ENCODE measurements at regions not wholly inside any gene's neighbourhood (a gene's known extent, or its start where the extent isn't known, plus 50 kb on each side); places are given as distances from the start of the nearest gene placed in this dataset.

GRCh38 chr4:181949704-181950312, 293.4 kb upstream of the TENM3 start:
- no peak for DNase-seq (ENCODE audit: extremely low read depth in 1 of 11, low read depth in 9 of 11, low spot score in 4 of 11)

GRCh38 chr4:181950372-181951127, 292.7 kb upstream of the TENM3 start:
- DNase-seq (ENCODE audit: extremely low read depth in 1 of 11, low read depth in 9 of 11, low spot score in 4 of 11) = no peak

DNA sequence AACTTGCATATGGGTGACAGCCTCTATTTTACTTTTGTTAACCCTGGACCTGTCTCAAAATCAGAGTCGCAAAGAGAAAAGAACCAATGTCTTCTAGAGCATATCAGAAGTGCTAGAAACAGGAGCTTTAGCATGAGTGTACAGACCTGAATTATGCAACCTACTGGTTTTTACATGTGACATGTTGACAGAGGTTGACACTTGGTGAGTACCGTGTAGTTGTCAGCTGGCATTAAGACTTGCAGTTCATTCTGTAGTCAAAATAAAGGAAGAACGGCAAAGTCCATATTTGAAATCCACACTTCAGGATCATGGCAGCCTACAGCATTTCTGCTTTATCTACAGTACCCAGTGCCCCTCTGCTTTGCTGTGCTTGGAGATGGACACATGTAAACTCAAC, 291.9 kb upstream of the TENM3 start:
- no peak for DNase-seq (ENCODE audit: extremely low read depth in 1 of 11, low read depth in 9 of 11, low spot score in 4 of 11)

- DNase-seq (ENCODE audit: extremely low read depth in 1 of 11, low read depth in 9 of 11, low spot score in 4 of 11) = no peak
Measured at GRCh38 chr4:181952478-181952877, 290.7 kb upstream of the TENM3 start.

GRCh38 chr4:181956512-181956911, 286.7 kb upstream of the TENM3 start:
- DNase-seq (ENCODE audit: extremely low read depth in 1 of 11, low read depth in 9 of 11, low spot score in 4 of 11) = no peak

GRCh38 chr4:181957088-181957487, 286.1 kb upstream of the TENM3 start:
- DNase-seq (ENCODE audit: extremely low read depth in 1 of 11, low read depth in 9 of 11, low spot score in 4 of 11) = peak; percentile 37 to 85 (median 59)

DNA sequence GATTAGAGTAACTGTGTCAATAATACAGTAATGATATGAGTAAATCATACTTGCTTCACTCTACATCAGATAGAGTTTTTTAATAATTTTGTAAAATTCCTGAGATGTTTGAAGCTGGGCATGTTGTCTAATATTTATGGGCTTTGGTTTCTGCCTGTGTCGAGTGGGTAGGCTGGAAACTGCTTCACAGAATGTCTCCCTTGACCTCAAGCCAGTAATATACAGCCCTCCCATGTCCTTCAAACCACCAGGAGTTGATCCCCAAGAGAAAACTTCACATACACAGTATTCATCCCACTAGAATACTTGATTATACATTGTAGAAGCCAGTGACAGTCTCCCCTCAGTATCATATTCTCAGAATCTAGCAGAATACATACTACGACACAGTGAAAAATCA, 284.8 kb upstream of the TENM3 start:
- DNase-seq (ENCODE audit: extremely low read depth in 1 of 11, low read depth in 9 of 11, low spot score in 4 of 11) = no peak

GRCh38 chr4:181959121-181959520, 284.1 kb upstream of the TENM3 start:
- peak in 2 of 11 donors; percentile 20 to 32 for DNase-seq (ENCODE audit: extremely low read depth in 1 of 11, low read depth in 9 of 11, low spot score in 4 of 11)

DNA sequence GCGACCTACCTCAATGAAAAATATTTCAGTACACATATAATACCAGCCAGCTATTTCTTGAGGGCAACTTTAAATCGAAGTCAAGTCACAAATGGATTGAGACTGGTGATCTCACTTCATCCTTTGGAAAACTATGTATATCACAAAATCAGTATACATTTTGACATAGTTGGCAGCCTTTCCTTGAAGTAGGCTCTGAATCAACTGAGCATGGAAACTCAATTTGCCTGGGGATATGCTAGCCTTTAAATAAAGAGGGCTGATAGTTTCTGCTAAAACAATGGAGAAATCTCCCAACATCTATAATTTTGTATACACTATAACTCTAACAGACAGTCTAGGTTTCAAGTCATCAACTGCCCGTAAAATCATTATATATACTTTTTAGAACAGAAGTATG, 282.8 kb upstream of the TENM3 start:
- DNase-seq (ENCODE audit: extremely low read depth in 1 of 11, low read depth in 9 of 11, low spot score in 4 of 11) = no peak

GRCh38 chr4:181962321-181962720, 280.9 kb upstream of the TENM3 start:
- DNase-seq (ENCODE audit: extremely low read depth in 1 of 11, low read depth in 9 of 11, low spot score in 4 of 11) = no peak

GRCh38 chr4:181964731-181965130, 278.5 kb upstream of the TENM3 start:
- DNase-seq (ENCODE audit: extremely low read depth in 1 of 11, low read depth in 9 of 11, low spot score in 4 of 11) = no peak

- DNase-seq (ENCODE audit: extremely low read depth in 1 of 11, low read depth in 9 of 11, low spot score in 4 of 11) = no peak
Measured at GRCh38 chr4:181966104-181966551, 277.1 kb upstream of the TENM3 start.

- no peak for DNase-seq (ENCODE audit: extremely low read depth in 1 of 11, low read depth in 9 of 11, low spot score in 4 of 11)
Measured at GRCh38 chr4:181967401-181967800, 275.8 kb upstream of the TENM3 start.

GRCh38 chr4:181968371-181968770, 274.8 kb upstream of the TENM3 start:
- DNase-seq (ENCODE audit: extremely low read depth in 1 of 11, low read depth in 9 of 11, low spot score in 4 of 11) = no peak

GRCh38 chr4:181969151-181969550, 274.1 kb upstream of the TENM3 start:
- no peak for DNase-seq (ENCODE audit: extremely low read depth in 1 of 11, low read depth in 9 of 11, low spot score in 4 of 11)

DNA sequence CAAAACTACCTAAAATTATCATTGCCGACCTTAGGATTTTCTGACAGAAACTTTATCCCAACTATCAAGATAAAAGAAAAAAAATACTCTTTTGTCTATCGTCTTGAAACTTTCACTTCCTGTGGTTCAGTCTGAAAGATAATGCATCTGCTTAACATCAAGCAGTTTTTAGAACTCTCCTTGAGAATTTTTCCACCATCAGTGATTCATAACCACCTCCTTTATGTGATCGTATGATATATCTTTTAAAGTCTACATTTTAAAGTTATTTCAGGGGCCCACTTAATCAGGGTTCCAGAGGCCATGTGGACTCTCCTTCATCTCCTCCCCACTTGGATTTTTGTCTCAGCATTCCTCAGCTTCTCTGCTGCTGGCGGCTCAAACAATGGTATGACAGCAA, 272.8 kb upstream of the TENM3 start:
- no peak for DNase-seq (ENCODE audit: extremely low read depth in 1 of 11, low read depth in 9 of 11, low spot score in 4 of 11)

DNA sequence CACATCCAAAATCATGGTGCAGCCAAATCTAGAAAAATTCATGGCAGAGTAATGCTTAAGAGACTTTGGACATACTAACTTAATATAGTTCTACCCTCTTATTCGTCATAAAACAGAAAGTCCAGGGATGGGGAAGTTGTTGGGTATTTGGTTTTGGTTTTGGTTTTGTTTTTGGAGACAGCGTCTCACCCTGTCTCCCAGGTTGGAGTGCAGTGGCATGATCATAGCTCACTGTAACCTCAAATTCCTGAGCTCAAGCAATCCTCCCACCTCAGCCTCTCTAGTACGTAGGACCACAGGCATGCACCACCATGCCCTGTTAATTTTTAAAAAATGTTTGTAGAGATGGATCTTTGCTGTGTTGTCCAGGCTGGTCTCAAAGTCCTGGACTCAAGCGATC, 271.8 kb upstream of the TENM3 start:
- no peak for DNase-seq (ENCODE audit: extremely low read depth in 1 of 11, low read depth in 9 of 11, low spot score in 4 of 11)

- no peak for DNase-seq (ENCODE audit: extremely low read depth in 1 of 11, low read depth in 9 of 11, low spot score in 4 of 11)
Measured at GRCh38 chr4:181971973-181972372, 271.2 kb upstream of the TENM3 start.

GRCh38 chr4:181976764-181977163, 266.4 kb upstream of the TENM3 start:
- DNase-seq (ENCODE audit: extremely low read depth in 1 of 11, low read depth in 9 of 11, low spot score in 4 of 11) = no peak

DNA sequence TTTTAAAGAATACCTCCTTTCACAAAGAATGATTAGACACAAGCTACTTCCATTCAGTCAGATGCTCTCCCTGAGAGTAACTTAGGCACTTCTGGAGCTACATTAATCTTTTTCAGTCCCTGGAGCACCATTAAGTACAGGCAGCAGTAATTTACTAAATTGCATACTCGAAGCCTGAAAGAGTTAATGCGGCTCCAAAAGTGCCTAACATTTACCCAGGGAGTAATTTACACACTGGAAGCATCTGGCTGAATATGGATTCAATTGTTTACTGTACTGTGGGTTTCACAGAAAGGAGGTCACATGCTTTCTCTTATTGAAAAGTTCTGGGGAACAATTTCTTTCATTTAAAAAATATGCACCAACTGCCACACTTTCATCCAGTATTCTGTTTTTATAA, 260.8 kb upstream of the TENM3 start:
- DNase-seq (ENCODE audit: extremely low read depth in 1 of 11, low read depth in 9 of 11, low spot score in 4 of 11) = no peak

- no peak for DNase-seq (ENCODE audit: extremely low read depth in 1 of 11, low read depth in 9 of 11, low spot score in 4 of 11)
Measured at GRCh38 chr4:181982856-181983255, 260.3 kb upstream of the TENM3 start.
